Loucy (cell line): ENCODE measurements at regions not wholly inside any gene's neighbourhood (a gene's known extent, or its start where the extent isn't known, plus 50 kb on each side); places are given as distances from the start of the nearest gene placed in this dataset.

Experiments used
- H2AFZ ChIP-seq: fragments of 200-600 bp; sonication (generic); 2 replicates; pipeline ENCODE4 v1.6.0; 2016; ENCODE audit warnings: antibody characterized with exemption, mild to moderate bottlenecking, low read length, moderate library complexity
- H3F3A ChIP-seq: fragments of 200-600 bp; 2 replicates; pipeline ENCODE4 v1.6.0; 2016; ENCODE audit warnings: antibody characterized with exemption, low read depth, mild to moderate bottlenecking
- H3K27me3 ChIP-seq: fragments of 200-600 bp; sonication (generic); 2 replicates; pipeline ENCODE4 v1.6.1; 2014; ENCODE audit warnings: low read length, mild to moderate bottlenecking; ENCODE audit not compliant: insufficient read depth, poor library complexity, severe bottlenecking
- H3K36me3 ChIP-seq: fragments of 200-600 bp; sonication (generic); 2 replicates; pipeline ENCODE4 v1.6.1; 2016; ENCODE audit warnings: low read length; ENCODE audit not compliant: insufficient read depth
- H3K4me1 ChIP-seq: fragments of 200-600 bp; sonication (generic); 2 replicates; pipeline ENCODE4 v1.5.1; 2014; ENCODE audit warnings: low read length, mild to moderate bottlenecking; ENCODE audit not compliant: insufficient read depth, poor library complexity, severe bottlenecking
- H3K4me2 ChIP-seq: fragments of 200-600 bp; sonication (generic); 2 replicates; pipeline ENCODE4 v1.6.0; 2014; ENCODE audit warnings: antibody characterized with exemption, low read length, low read depth, mild to moderate bottlenecking; ENCODE audit not compliant: poor library complexity, severe bottlenecking
- H3K4me3 ChIP-seq: fragments of 200-600 bp; sonication (generic); 2 replicates; pipeline ENCODE4 v1.5.1; 2014; ENCODE audit warnings: low read length, mild to moderate bottlenecking, mixed read lengths; ENCODE audit not compliant: poor library complexity, severe bottlenecking
- H3K79me2 ChIP-seq: fragments of 200-600 bp; sonication (generic); 2 replicates; pipeline ENCODE4 v1.6.1; 2014; ENCODE audit warnings: low read length; ENCODE audit not compliant: insufficient read depth
- H3K9ac ChIP-seq: fragments of 200-600 bp; sonication (generic); 2 replicates; pipeline ENCODE4 v1.6.0; 2014; ENCODE audit warnings: mild to moderate bottlenecking, low read depth, low read length, moderate library complexity; ENCODE audit not compliant: poor library complexity, severe bottlenecking
- H3K9me2 ChIP-seq: fragments of 200-600 bp; sonication (generic); replicated peaks from 2 replicates; pipeline ENCODE4 v1.6.1; 2016; ENCODE audit warnings: low read depth, low read length, mixed read lengths
- H3K9me3 ChIP-seq: fragments of 200-600 bp; sonication (generic); 2 replicates; pipeline ENCODE4 v1.6.1; 2014; ENCODE audit warnings: mild to moderate bottlenecking, antibody characterized with exemption, low read length, low read depth; ENCODE audit not compliant: insufficient read depth
- H4K20me1 ChIP-seq: fragments of 200-600 bp; sonication (generic); 2 replicates; pipeline ENCODE4 v1.6.0; 2014; ENCODE audit warnings: antibody characterized with exemption, low read length, mild to moderate bottlenecking; ENCODE audit not compliant: insufficient read depth, poor library complexity, severe bottlenecking
- EZH2phosphoT487 ChIP-seq: fragments of 200-600 bp; IDR thresholded peaks from 2 replicates; pipeline ENCODE4 v1.6.1; 2018; ENCODE audit warnings: antibody characterized with exemption, mild to moderate bottlenecking, moderate library complexity, borderline replicate concordance
- TF ChIP-seq, protein P1 (sequence below): fragments of 200-600 bp; sonication (generic); conservative IDR thresholded peaks from 2 replicates; pipeline ENCODE4 v1.5.1; 2014; ENCODE audit warnings: mild to moderate bottlenecking, antibody characterized with exemption, low read length

DNA sequence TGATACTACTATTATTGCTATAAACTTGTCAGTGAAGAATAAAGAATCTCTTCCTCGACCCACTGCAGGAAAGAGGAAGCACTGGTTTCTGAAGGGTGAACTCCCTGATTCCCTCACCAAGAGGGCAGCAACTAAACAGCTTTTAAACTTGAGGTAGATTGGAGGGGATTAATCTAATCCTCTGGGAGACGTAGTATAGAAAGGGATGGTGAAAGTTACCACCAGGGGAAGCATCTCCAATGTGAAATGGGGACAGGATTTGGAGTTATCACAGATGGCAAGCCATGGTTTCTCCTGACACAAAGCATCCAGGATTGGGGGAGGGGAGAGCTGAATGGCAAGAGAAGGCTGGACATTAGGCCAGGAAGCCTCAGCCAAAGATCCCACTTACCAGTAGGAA lies 62.7 kb upstream of the PTPN13 start:
- no peak for TF ChIP-seq EZH2phosphoT487
- TF ChIP-seq, protein P1, sequence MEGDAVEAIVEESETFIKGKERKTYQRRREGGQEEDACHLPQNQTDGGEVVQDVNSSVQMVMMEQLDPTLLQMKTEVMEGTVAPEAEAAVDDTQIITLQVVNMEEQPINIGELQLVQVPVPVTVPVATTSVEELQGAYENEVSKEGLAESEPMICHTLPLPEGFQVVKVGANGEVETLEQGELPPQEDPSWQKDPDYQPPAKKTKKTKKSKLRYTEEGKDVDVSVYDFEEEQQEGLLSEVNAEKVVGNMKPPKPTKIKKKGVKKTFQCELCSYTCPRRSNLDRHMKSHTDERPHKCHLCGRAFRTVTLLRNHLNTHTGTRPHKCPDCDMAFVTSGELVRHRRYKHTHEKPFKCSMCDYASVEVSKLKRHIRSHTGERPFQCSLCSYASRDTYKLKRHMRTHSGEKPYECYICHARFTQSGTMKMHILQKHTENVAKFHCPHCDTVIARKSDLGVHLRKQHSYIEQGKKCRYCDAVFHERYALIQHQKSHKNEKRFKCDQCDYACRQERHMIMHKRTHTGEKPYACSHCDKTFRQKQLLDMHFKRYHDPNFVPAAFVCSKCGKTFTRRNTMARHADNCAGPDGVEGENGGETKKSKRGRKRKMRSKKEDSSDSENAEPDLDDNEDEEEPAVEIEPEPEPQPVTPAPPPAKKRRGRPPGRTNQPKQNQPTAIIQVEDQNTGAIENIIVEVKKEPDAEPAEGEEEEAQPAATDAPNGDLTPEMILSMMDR, result no peak
- Histone ChIP-seq H3K36me3 (no peaks in the 10 kb centered on the region), H3K4me1 (no peaks in the 10 kb centered on the region), H3K27me3 (no peaks in the 10 kb centered on the region), H3F3A (no peaks in the 10 kb centered on the region), H3K4me3 (no peak overlapping the region), H4K20me1 (no peaks in the 10 kb centered on the region), H3K79me2 (no peaks in the 10 kb centered on the region), H3K9me3 (no peaks in the 10 kb centered on the region), H3K9ac (no peak overlapping the region), H3K9me2 (no peaks in the 10 kb centered on the region; the same call in 1 of the 2 replicates), H3K4me2 (no peak overlapping the region), H2AFZ (no peak overlapping the region)

DNA sequence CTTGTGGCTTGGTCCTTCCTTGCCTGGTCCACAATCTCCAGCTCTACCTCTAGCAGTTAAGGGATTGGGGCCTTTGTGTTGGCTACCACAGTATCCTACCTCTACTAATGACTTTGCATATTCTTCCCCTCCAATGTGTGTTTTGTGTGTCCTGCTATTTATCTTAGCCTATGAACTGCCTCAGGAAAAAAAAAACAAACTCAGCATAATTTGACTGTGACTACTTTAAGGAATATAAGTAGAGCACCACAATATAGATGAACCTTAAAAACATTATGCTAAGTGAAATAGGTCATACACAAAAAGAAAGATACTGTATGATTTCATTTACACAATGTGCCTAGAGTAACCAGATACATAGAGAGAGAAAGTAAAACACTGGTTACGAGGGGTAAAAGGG lies 61.3 kb upstream of the PTPN13 start:
- no peaks in the 10 kb centered on the region for H3K4me1 ChIP-seq
- H3K36me3 ChIP-seq, result no peaks in the 10 kb centered on the region
- no peak overlapping the region for H3K4me2 ChIP-seq
- no peaks in the 10 kb centered on the region for H3K79me2 ChIP-seq
- no peaks in the 10 kb centered on the region for H4K20me1 ChIP-seq
- H3K9me3 ChIP-seq, result no peaks in the 10 kb centered on the region
- no peaks in the 10 kb centered on the region for H3F3A ChIP-seq
- no peak overlapping the region for H3K4me3 ChIP-seq
- no peak overlapping the region for H2AFZ ChIP-seq
- TF ChIP-seq, protein P1, result no peak
- TF ChIP-seq EZH2phosphoT487, result no peak
- H3K27me3 ChIP-seq, result no peaks in the 10 kb centered on the region
- H3K9me2 ChIP-seq, result no peaks in the 10 kb centered on the region; the same call in 1 of the 2 replicates
- H3K9ac ChIP-seq, result no peak overlapping the region

DNA sequence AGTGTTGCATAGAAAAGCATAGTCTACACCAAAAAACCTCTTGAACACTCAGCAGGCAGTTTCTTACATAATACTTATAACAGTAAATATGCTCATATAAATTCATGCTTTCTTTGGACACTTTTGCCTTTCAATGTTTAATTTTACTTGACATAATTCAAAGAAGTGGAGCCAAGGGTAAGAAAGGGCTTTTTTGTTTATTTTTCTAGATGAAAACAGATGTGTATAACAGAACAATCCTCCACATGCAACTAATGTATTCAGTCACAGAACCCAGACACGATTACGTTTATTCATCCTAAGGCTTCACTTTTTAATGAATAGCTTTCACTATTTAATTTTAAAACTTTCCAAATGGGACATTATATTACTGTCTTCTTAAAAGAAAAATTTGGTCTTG lies 58.0 kb upstream of the PTPN13 start:
- Histone ChIP-seq H4K20me1 (no peaks in the 10 kb centered on the region), H3K27me3 (no peaks in the 10 kb centered on the region), H3K9ac (no peak overlapping the region), H3K79me2 (no peaks in the 10 kb centered on the region), H3K36me3 (no peaks in the 10 kb centered on the region), H3F3A (no peaks in the 10 kb centered on the region), H3K4me3 (no peak overlapping the region), H3K4me2 (no peak overlapping the region), H3K9me2 (no peaks in the 10 kb centered on the region; the same call in 1 of the 2 replicates), H3K4me1 (no peaks in the 10 kb centered on the region), H3K9me3 (no peaks in the 10 kb centered on the region), H2AFZ (no peak overlapping the region)
- no peak for TF ChIP-seq EZH2phosphoT487
- TF ChIP-seq, protein P1, result no peak
